SK-N-SH treated with all-trans-retinoic acid at 6 μM for 48 hours (cell line): ENCODE measurements at regions not wholly inside any gene's neighbourhood (a gene's known extent, or its start where the extent isn't known, plus 50 kb on each side); places are given as distances from the start of the nearest gene placed in this dataset.

ENCODE experiments used
- ATAC-seq: fragments of 200-7000 bp; cut with Tn5 transposase; 3 replicates; pipeline ENCODE4 v1.9.1; 2020; ENCODE audit warnings: mild to moderate bottlenecking, moderate library complexity
- ARNTL ChIP-seq: fragments of 450-650 bp; formaldehyde crosslinking; IDR thresholded peaks from 2 replicates; pipeline ENCODE4 v1.5.0; 2020; ENCODE audit warnings: low read depth, mild to moderate bottlenecking, moderate library complexity, borderline replicate concordance
- BACH2 ChIP-seq: fragments of 250-450 bp; sonication (Bioruptor Pico); IDR thresholded peaks from 2 replicates; pipeline ENCODE4 v1.9.0; 2021; ENCODE audit warnings: mild to moderate bottlenecking, borderline replicate concordance
- CSDC2 ChIP-seq: fragments of 250-450 bp; sonication (Bioruptor Pico); IDR thresholded peaks from 2 replicates; pipeline ENCODE4 v1.5.0; 2020; ENCODE audit warnings: mild to moderate bottlenecking, moderate library complexity
- CSRNP3 ChIP-seq: fragments of 250-450 bp; sonication (Bioruptor Pico); IDR thresholded peaks from 2 replicates; pipeline ENCODE4 v1.5.1; 2021; ENCODE audit warnings: mild to moderate bottlenecking, moderate library complexity
- ESRRG ChIP-seq: fragments of 250-450 bp; sonication (Bioruptor Pico); IDR thresholded peaks from 2 replicates; pipeline ENCODE4 v1.6.1; 2021; ENCODE audit warnings: mild to moderate bottlenecking
- GLIS3 ChIP-seq: fragments of 250-450 bp; sonication (Bioruptor Pico); IDR thresholded peaks from 2 replicates; pipeline ENCODE4 v1.5.0; 2020; ENCODE audit warnings: mild to moderate bottlenecking, moderate library complexity
- OSR1 ChIP-seq: fragments of 250-450 bp; sonication (Bioruptor Pico); IDR thresholded peaks from 2 replicates; pipeline ENCODE4 v1.8.0; 2022; ENCODE audit warnings: moderate library complexity, mild to moderate bottlenecking, inconsistent platforms
- PATZ1 ChIP-seq: fragments of 250-450 bp; sonication (Bioruptor Pico); IDR thresholded peaks from 2 replicates; pipeline ENCODE4 v1.8.0; 2020; ENCODE audit warnings: mild to moderate bottlenecking, moderate library complexity, borderline replicate concordance
- POU6F1 ChIP-seq: fragments of 250-450 bp; sonication (Bioruptor Pico); IDR thresholded peaks from 2 replicates; pipeline ENCODE4 v1.8.0; 2021; ENCODE audit warnings: low read depth, mild to moderate bottlenecking, moderate library complexity, borderline replicate concordance
- PPARA ChIP-seq: fragments of 250-450 bp; sonication (Bioruptor Pico); IDR thresholded peaks from 2 replicates; pipeline ENCODE4 v1.5.0; 2020; ENCODE audit warnings: mild to moderate bottlenecking, borderline replicate concordance
- RARB ChIP-seq: fragments of 250-450 bp; sonication (Bioruptor Pico); IDR thresholded peaks from 2 replicates; pipeline ENCODE4 v1.8.0; 2021; ENCODE audit warnings: mild to moderate bottlenecking, moderate library complexity
- TCF4 ChIP-seq: fragments of 250-450 bp; sonication (Bioruptor Pico); IDR thresholded peaks from 2 replicates; pipeline ENCODE4 v1.8.0; 2021; ENCODE audit warnings: mild to moderate bottlenecking, moderate library complexity, borderline replicate concordance
- ZC3H10 ChIP-seq: fragments of 250-450 bp; sonication (Bioruptor Pico); IDR thresholded peaks from 2 replicates; pipeline ENCODE4 v1.5.1; 2021; ENCODE audit warnings: mild to moderate bottlenecking, moderate library complexity
- ZFP3 ChIP-seq: fragments of 250-450 bp; sonication (Bioruptor Pico); IDR thresholded peaks from 2 replicates; pipeline ENCODE4 v1.5.0; 2020; ENCODE audit warnings: mild to moderate bottlenecking, moderate library complexity
- ZFP30 ChIP-seq: fragments of 450-650 bp; formaldehyde crosslinking; IDR thresholded peaks from 2 replicates; pipeline ENCODE4 v1.5.0; 2022; ENCODE audit warnings: mild to moderate bottlenecking, moderate library complexity
- ZNF565 ChIP-seq: fragments of 450-650 bp; formaldehyde crosslinking; conservative IDR thresholded peaks from 2 replicates; pipeline ENCODE4 v1.5.0; 2020; ENCODE audit warnings: low read depth, mild to moderate bottlenecking, moderate library complexity
- ZNF70 ChIP-seq: fragments of 450-650 bp; formaldehyde crosslinking; IDR thresholded peaks from 2 replicates; pipeline ENCODE4 v1.5.0; 2020; ENCODE audit warnings: mild to moderate bottlenecking, moderate library complexity
- ZNF8 ChIP-seq: fragments of 450-650 bp; formaldehyde crosslinking; IDR thresholded peaks from 2 replicates; pipeline ENCODE4 v1.5.0; 2020; ENCODE audit warnings: mild to moderate bottlenecking, moderate library complexity
- TF ChIP-seq, protein P1 (sequence below): fragments of 250-450 bp; sonication (Bioruptor Pico); IDR thresholded peaks from 2 replicates; pipeline ENCODE4 v1.5.0; 2020; ENCODE audit warnings: mild to moderate bottlenecking, moderate library complexity

GRCh38 chr13:111533900-111534683 lies 213.7 kb downstream of the TEX29 start:
- no peak for ATAC-seq
- TF ChIP-seq OSR1 (CRISPR knock-in tag), result no peak
- TF ChIP-seq BACH2, result no peak
- TF ChIP-seq CSDC2 (CRISPR knock-in tag), result no peak
- TF ChIP-seq, protein P1, sequence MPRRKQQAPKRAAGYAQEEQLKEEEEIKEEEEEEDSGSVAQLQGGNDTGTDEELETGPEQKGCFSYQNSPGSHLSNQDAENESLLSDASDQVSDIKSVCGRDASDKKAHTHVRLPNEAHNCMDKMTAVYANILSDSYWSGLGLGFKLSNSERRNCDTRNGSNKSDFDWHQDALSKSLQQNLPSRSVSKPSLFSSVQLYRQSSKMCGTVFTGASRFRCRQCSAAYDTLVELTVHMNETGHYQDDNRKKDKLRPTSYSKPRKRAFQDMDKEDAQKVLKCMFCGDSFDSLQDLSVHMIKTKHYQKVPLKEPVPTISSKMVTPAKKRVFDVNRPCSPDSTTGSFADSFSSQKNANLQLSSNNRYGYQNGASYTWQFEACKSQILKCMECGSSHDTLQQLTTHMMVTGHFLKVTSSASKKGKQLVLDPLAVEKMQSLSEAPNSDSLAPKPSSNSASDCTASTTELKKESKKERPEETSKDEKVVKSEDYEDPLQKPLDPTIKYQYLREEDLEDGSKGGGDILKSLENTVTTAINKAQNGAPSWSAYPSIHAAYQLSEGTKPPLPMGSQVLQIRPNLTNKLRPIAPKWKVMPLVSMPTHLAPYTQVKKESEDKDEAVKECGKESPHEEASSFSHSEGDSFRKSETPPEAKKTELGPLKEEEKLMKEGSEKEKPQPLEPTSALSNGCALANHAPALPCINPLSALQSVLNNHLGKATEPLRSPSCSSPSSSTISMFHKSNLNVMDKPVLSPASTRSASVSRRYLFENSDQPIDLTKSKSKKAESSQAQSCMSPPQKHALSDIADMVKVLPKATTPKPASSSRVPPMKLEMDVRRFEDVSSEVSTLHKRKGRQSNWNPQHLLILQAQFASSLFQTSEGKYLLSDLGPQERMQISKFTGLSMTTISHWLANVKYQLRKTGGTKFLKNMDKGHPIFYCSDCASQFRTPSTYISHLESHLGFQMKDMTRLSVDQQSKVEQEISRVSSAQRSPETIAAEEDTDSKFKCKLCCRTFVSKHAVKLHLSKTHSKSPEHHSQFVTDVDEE, result no peak
- no peak for TF ChIP-seq ZC3H10 (CRISPR knock-in tag)
- TF ChIP-seq ARNTL (CRISPR knock-in tag), result no peak
- TF ChIP-seq ZFP30 (CRISPR knock-in tag), result no peak
- no peak for TF ChIP-seq ZNF565
- no peak for TF ChIP-seq ZNF8 (CRISPR knock-in tag)
- TF ChIP-seq PPARA (CRISPR knock-in tag), result no peak

GRCh38 chr13:111534751-111535522 lies 214.5 kb downstream of the TEX29 start:
- ATAC-seq, result no peak
- TF ChIP-seq RARB (no peak), PATZ1 (CRISPR knock-in tag) (no peak), ZNF70 (CRISPR knock-in tag) (no peak), BACH2 (no peak), POU6F1 (CRISPR knock-in tag) (no peak), ZNF565 (no peak), PPARA (CRISPR knock-in tag) (no peak), CSDC2 (CRISPR knock-in tag) (no peak), CSRNP3 (CRISPR knock-in tag) (no peak)

DNA sequence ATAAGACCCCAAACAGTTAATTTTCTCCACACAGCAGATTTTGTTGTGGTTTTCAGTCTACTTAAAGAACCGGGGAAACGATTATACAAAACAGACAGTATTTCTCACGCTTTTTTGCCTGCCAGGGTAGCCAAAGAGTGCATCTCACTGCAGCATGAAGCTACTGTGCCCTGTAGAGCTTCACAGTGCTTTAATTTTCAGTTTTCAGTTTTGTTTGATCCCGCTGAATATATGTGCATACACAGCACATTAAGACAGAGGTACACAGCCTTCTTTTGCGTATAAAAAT lies 215.0 kb downstream of the TEX29 start:
- no peak for TF ChIP-seq GLIS3 (CRISPR knock-in tag)
- no peak for TF ChIP-seq BACH2
- no peak for TF ChIP-seq ZFP3 (CRISPR knock-in tag)
- no peak for TF ChIP-seq PPARA (CRISPR knock-in tag)
- TF ChIP-seq TCF4, result no peak
- no peak for TF ChIP-seq CSDC2 (CRISPR knock-in tag)
- no peak for TF ChIP-seq ESRRG (CRISPR knock-in tag)
- TF ChIP-seq ZFP30 (CRISPR knock-in tag), result no peak
- no peak for TF ChIP-seq RARB
- TF ChIP-seq ZNF8 (CRISPR knock-in tag), result no peak
- TF ChIP-seq POU6F1 (CRISPR knock-in tag), result no peak
- no peak for TF ChIP-seq PATZ1 (CRISPR knock-in tag)

More for the DNA sequence above, 215.0 kb downstream of the TEX29 start:
- no peak for ATAC-seq
